KMS-11 (cell line): ENCODE measurements at regions not wholly inside any gene's neighbourhood (a gene's known extent, or its start where the extent isn't known, plus 50 kb on each side); places are given as distances from the start of the nearest gene placed in this dataset.
"Not testable (repeated sequence)": the region's sequence is repeated elsewhere in the genome, so short reads cannot be mapped to it uniquely, and the experiment has no call there.

Source experiments
- H2AFZ ChIP-seq: fragments of 200-600 bp; sonication (generic); 2 replicates; pipeline ENCODE4 v1.6.1; 2016; ENCODE audit warnings: antibody characterized with exemption, mixed run types, low read depth
- H3K27ac ChIP-seq: fragments of 200-600 bp; sonication (generic); 2 replicates; pipeline ENCODE4 v1.6.1; 2016; ENCODE audit warnings: mild to moderate bottlenecking, mixed run types
- H3K27me3 ChIP-seq: fragments of 200-600 bp; sonication (generic); 2 replicates; pipeline ENCODE4 v1.6.1; 2017; ENCODE audit warnings: mild to moderate bottlenecking, low read depth, mixed run types, moderate library complexity; ENCODE audit not compliant: insufficient read depth
- H3K36me3 ChIP-seq: fragments of 200-600 bp; sonication (generic); 2 replicates; pipeline ENCODE4 v1.6.1; 2017; ENCODE audit warnings: mild to moderate bottlenecking, mixed run types; ENCODE audit not compliant: insufficient read depth
- H3K4me1 ChIP-seq: fragments of 200-600 bp; sonication (generic); 2 replicates; pipeline ENCODE4 v1.6.1; 2016; ENCODE audit warnings: mild to moderate bottlenecking, low read depth, mixed run types; ENCODE audit not compliant: poor library complexity, severe bottlenecking
- H3K4me2 ChIP-seq: fragments of 200-600 bp; sonication (generic); 2 replicates; pipeline ENCODE4 v1.7.0; 2016; ENCODE audit warnings: mild to moderate bottlenecking, mixed run types
- H3K4me3 ChIP-seq: fragments of 200-600 bp; sonication (generic); IDR thresholded peaks from 2 replicates; pipeline ENCODE4 v1.6.1; 2017; ENCODE audit warnings: low read depth, low read length, mixed read lengths; ENCODE audit not compliant: insufficient read depth
- H3K79me2 ChIP-seq: fragments of 200-600 bp; sonication (generic); 2 replicates; pipeline ENCODE4 v1.6.1; 2016; ENCODE audit warnings: low read depth, mixed run types; ENCODE audit not compliant: insufficient read depth
- H3K9ac ChIP-seq: fragments of 200-600 bp; sonication (generic); 2 replicates; pipeline ENCODE4 v1.6.1; 2016; ENCODE audit warnings: mild to moderate bottlenecking, mixed run types
- H4K20me1 ChIP-seq: fragments of 200-600 bp; sonication (generic); 2 replicates; pipeline ENCODE4 v1.6.1; 2016; ENCODE audit warnings: mild to moderate bottlenecking, mixed run types; ENCODE audit not compliant: insufficient read depth
- TF ChIP-seq, protein P1 (sequence below): fragments of 200-600 bp; sonication (generic); conservative IDR thresholded peaks from 2 replicates; pipeline ENCODE4 v1.6.1; 2017; ENCODE audit warnings: low read depth, mild to moderate bottlenecking, antibody characterized with exemption, low read length, moderate library complexity, mixed read lengths

DNA sequence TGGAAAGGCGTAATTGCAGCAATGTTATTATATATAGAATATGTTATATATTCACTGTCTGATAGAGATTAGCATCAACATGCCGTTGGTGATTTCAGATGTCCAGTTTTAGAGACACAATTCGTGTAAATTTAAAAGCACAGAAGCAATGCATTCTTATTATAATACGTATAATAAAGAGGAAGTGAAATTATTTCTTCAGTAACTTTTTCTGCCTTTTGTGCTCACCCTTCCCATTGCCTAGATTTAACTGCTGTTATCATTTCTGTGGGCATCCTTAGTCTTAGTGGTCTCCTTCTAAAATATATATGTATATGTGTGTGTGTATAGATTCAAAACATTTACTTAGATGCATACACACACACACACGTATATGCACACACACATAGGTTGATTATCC, 592.5 kb upstream of the GOLIM4 start:
- TF ChIP-seq, protein P1, sequence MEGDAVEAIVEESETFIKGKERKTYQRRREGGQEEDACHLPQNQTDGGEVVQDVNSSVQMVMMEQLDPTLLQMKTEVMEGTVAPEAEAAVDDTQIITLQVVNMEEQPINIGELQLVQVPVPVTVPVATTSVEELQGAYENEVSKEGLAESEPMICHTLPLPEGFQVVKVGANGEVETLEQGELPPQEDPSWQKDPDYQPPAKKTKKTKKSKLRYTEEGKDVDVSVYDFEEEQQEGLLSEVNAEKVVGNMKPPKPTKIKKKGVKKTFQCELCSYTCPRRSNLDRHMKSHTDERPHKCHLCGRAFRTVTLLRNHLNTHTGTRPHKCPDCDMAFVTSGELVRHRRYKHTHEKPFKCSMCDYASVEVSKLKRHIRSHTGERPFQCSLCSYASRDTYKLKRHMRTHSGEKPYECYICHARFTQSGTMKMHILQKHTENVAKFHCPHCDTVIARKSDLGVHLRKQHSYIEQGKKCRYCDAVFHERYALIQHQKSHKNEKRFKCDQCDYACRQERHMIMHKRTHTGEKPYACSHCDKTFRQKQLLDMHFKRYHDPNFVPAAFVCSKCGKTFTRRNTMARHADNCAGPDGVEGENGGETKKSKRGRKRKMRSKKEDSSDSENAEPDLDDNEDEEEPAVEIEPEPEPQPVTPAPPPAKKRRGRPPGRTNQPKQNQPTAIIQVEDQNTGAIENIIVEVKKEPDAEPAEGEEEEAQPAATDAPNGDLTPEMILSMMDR, result no peak
- no peaks in the 10 kb centered on the region for H4K20me1 ChIP-seq

DNA sequence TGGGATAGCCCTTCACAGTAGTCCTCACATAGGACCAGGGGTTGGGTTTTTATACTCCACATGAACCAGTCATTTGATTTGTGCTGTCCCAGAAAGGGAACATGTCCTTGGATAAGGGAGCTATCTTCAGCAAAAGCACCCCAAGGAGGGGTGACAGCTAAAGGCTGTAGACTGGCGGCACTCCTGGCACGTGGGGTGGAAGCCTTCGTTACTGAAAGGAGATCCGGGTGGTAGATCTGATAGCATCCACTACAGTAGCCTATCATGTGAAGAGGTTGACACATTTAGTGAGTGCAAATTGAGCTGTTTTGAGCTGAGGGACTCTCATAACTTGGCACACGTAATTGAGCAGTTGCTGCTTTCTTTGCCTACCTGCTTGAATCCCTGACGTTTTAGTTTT, 588.8 kb upstream of the GOLIM4 start:
- H3K36me3 ChIP-seq, result no peaks in the 10 kb centered on the region
- H3K27me3 ChIP-seq, result no peaks in the 10 kb centered on the region
- H3K79me2 ChIP-seq, result no peaks in the 10 kb centered on the region
- H4K20me1 ChIP-seq, result no peaks in the 10 kb centered on the region
- H3K27ac ChIP-seq, result no peak overlapping the region
- no peak overlapping the region for H3K4me3 ChIP-seq
- TF ChIP-seq, protein P1, result no peak
- H2AFZ ChIP-seq, result no peak overlapping the region
- no peaks in the 10 kb centered on the region for H3K4me1 ChIP-seq
- no peak overlapping the region for H3K4me2 ChIP-seq
- H3K9ac ChIP-seq, result no peak overlapping the region

More for the DNA sequence above, 592.5 kb upstream of the GOLIM4 start:
- Histone ChIP-seq H3K9ac (no peak overlapping the region), H3K79me2 (no peaks in the 10 kb centered on the region), H3K36me3 (no peaks in the 10 kb centered on the region), H3K27ac (no peak overlapping the region), H3K4me1 (no peaks in the 10 kb centered on the region), H3K4me3 (no peak overlapping the region), H3K4me2 (no peak overlapping the region), H3K27me3 (no peaks in the 10 kb centered on the region), H2AFZ (no peak overlapping the region)

DNA sequence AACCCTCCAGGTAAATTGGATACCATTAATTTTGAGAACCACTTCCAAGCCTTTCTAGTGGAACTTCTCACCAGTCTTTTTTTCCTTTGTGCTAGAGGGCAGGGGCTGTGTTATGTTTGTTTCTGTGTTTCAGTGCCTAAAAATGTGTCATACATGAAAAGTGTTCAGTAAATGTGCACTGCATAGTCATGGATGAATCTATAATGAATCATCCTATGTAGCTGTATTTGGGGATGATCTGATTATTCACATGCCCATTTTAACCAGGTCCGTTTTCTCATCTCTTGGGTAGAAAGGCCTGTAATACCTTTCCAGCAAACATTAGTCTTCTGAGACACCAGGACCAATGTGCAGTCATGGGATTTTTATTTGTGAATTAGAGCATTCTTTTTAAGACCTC, 583.0 kb upstream of the GOLIM4 start:
- Histone ChIP-seq H3K4me3 (no peak overlapping the region), H3K27ac (no peak overlapping the region), H4K20me1 (no peaks in the 10 kb centered on the region), H3K79me2 (no peaks in the 10 kb centered on the region), H3K9ac (no peak overlapping the region), H3K4me2 (no peak overlapping the region), H3K27me3 (no peaks in the 10 kb centered on the region), H3K4me1 (no peaks in the 10 kb centered on the region), H3K36me3 (no peaks in the 10 kb centered on the region), H2AFZ (no peak overlapping the region)
- TF ChIP-seq, protein P1, result no peak

DNA sequence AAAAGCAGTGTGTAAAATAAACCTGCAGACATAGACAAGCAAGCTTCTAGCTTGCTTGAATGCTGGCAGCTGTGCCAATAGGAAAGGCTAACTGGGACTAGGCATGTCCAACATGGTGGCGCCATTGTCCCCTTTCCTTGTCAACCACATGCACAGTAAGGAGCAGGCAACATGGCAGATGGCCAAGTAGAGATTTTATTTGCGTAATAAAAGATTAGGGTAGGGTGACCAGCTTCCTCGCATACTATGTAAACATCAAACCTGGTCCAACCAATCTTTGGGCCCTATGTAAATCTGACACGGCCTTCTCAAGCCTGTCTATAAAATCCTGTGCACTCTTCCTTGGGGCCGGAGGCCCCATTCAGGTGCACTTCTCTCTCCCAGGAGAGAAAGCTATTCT, 575.4 kb upstream of the GOLIM4 start:
- H3K27me3 ChIP-seq, result no peaks in the 10 kb centered on the region
- no peaks in the 10 kb centered on the region for H3K36me3 ChIP-seq
- no peak overlapping the region for H3K9ac ChIP-seq
- H3K4me2 ChIP-seq, result no peak overlapping the region
- TF ChIP-seq, protein P1, result no peak
- H3K79me2 ChIP-seq, result no peaks in the 10 kb centered on the region
- no peaks in the 10 kb centered on the region for H3K4me1 ChIP-seq
- no peak overlapping the region for H2AFZ ChIP-seq
- no peaks in the 10 kb centered on the region for H4K20me1 ChIP-seq
- H3K4me3 ChIP-seq, result no peak overlapping the region
- H3K27ac ChIP-seq, result no peak overlapping the region

DNA sequence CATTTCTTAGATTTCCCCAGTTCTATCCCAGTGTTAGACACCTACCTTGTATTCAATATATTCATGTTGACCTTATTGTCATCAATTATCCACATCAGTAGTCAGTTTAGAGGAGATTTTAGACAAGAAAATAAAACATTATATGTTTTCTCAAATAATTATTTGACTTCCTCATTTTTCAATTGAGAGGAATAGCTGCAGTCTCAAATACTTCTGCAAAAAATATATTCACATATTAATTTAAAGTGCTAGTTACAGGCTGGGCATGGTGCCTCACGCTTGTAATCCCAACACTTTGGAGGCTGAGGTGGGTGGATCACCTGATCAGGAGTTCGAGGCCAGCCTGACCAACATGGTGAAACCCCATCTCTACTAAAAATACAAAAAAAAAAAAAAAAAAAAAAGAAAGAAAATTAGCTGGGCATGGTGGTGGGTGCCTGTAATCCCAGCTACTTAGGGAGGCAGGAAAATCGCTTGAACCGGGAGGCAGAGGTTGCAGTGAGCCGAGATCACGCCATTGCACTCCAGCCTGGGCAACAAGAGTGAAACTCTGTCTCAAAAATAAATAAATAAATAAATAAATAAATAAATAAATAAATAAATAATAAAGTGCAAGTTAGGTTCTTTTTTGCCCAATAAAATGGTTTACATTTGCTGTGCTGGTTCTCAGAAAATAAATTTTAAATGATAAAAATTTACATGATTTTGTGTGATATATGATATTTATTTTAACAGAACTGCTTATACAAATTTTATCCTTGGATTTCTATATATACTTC, 565.3 kb upstream of the GOLIM4 start:
- not testable (repeated sequence) for H3K4me3 ChIP-seq, H2AFZ ChIP-seq, H3K27me3 ChIP-seq, H3K9ac ChIP-seq, H3K27ac ChIP-seq, H3K36me3 ChIP-seq, H3K4me2 ChIP-seq, H4K20me1 ChIP-seq, H3K79me2 ChIP-seq, H3K4me1 ChIP-seq
